ENCODE measurements at regions not wholly inside any gene's neighbourhood (a gene's known extent, or its start where the extent isn't known, plus 50 kb on each side); places are given as distances from the start of the nearest gene placed in this dataset.

GRCh38 chr4:42320822-42321388, 76.4 kb upstream of the SHISA3 start:
- intact Hi-C loops (cut with DNase I, micrococcal nuclease), result no loop called here
- no peak for ATAC-seq

GRCh38 chr4:42326040-42326439, 71.2 kb upstream of the SHISA3 start:
- no peak for ATAC-seq
- DNase-seq, result no peak
- intact Hi-C loops (cut with DNase I, micrococcal nuclease), result no loop called here

More at GRCh38 chr4:42320822-42321388, 76.4 kb upstream of the SHISA3 start:
- DNase-seq, result no peak

- DNase-seq, result no peak
- ATAC-seq, result no peak
- intact Hi-C loops (cut with DNase I, micrococcal nuclease), result no loop called here
Measured at GRCh38 chr4:42326524-42326923, 70.8 kb upstream of the SHISA3 start.

- ATAC-seq (no peak), DNase-seq (no peak)
- intact Hi-C loops (cut with DNase I, micrococcal nuclease), result no loop called here
Measured at GRCh38 chr4:42327323-42327722, 70.0 kb upstream of the SHISA3 start.

DNA sequence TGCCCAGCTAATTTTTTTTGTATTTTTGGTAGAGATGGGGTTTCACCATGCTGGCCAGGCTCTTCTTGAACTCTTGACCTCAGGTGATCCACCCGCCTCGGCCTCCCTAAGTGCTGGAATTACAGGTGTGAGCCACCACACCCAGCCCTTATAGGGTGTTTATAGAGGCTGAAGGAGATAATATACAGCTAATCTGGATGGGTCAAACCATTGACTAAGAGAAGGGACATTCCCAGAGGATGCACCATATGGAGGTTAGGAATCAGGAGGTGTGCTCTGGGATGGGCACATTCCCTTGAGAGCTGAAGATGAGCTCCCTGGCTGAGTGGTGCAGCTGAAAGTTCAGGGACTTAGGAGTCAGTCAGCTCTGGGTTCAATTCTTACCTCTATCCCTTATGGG, 68.3 kb upstream of the SHISA3 start:
- peak; percentile 72 for ATAC-seq
- no peak for DNase-seq
- intact Hi-C loops (cut with DNase I, micrococcal nuclease), result no loop called here

DNA sequence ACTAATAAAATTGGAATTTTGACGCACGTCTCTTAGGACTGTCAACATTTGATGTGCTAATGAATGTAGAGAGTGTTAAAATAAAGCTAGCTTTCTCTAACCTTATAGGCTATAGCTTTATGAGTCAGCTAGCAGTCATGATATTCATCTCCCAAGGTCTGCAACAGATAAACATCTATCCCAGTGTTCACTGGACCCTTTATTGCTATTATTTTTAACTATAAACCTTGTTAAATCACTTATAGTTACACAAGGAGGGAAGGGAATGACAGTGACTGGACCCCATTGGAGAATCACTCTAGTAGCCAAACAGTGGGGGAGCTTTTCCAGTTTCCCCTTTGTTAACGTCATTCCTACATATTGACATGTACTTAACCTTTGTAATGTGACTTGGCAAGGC, 67.9 kb upstream of the SHISA3 start:
- ATAC-seq, result no peak
- intact Hi-C loops (cut with DNase I, micrococcal nuclease), result no loop called here
- no peak for DNase-seq

DNA sequence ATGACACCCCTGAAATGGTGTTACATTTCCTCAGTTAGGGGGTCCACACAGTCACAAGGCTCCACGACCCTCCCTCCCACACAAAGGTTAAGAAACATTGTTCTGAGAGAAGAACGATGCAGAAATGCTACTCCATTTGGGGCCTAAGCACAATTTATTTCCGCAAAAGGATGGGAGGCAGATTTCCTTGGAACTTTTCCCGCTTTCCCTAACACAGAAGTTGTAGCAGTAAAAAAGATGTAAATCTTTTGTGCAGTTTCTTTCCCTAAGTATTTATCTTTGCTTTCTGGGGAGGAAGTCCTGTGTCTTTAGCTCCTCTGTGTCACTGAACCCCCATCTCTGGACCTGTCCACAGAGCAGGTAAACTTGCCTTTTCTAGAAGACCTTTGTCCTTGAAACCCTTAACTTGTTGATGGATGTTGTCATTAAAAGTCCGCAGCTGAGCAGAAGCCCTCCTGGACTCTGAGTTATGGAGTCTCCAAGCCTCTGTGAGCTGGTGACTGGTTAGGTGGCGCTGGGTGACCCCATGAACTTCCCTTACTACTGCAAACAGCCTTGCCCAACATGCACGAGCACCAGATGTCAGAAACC, 67.2 kb upstream of the SHISA3 start:
- ATAC-seq (no peak), DNase-seq (no peak)
- intact Hi-C loops (cut with DNase I, micrococcal nuclease), result no loop called here

DNA sequence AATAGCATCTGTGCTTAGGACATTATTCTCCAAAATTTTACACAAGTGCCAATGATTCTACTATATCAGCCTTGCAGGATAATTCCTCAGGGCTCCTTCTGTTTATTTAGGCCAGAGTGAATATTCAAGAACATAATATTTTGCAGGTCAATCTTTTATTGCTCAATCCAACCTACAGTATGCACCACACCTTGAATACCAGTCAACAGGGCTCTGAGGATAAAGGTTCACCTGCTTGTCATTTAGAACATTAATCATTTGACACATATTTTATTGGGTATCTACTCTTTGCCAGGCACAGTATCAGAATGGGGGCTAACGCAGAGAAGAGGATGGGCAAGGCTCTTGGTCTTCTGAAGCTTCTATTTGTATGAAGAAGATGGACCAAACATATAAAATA, 66.2 kb upstream of the SHISA3 start:
- DNase-seq, result no peak
- intact Hi-C loops (cut with DNase I, micrococcal nuclease), result no loop called here
- peak; percentile 70 for ATAC-seq

- DNase-seq (peak in 1 of 2 donors; percentile 36), ATAC-seq (peak; percentile 85)
- intact Hi-C loops (cut with DNase I, micrococcal nuclease), result no loop called here
Measured at GRCh38 chr4:42331914-42332368, 65.3 kb upstream of the SHISA3 start.

DNA sequence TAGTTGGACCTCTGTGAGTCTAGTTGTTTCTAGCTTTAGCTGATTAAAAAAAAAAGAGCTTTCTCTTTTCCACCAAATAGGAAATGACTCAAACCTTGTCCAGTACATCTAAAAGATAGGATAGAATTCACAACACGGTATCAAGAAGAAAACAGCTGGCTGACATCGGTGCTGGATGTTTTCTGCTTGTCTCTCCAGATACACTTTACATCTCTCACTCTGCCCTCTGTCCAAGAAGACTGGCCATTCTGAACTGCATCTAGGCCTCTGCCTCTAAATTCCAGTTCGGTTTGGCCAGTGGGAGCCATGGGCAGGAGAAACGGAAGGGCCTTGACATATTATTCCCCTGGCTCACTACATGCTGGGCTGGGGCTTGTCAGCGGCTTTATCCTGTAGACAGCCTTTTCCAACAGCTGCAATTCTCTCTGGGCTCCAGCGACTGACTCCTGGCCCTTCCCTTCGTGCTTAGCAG, 57.3 kb upstream of the SHISA3 start:
- DNase-seq, result no peak

GRCh38 chr4:42341518-42342026, 55.7 kb upstream of the SHISA3 start:
- no peak for ATAC-seq
- DNase-seq, result no peak
- intact Hi-C loops (cut with DNase I, micrococcal nuclease), result no loop called here

More for the DNA sequence above, 57.3 kb upstream of the SHISA3 start:
- no peak for ATAC-seq
- intact Hi-C loops (cut with DNase I, micrococcal nuclease), result no loop called here

DNA sequence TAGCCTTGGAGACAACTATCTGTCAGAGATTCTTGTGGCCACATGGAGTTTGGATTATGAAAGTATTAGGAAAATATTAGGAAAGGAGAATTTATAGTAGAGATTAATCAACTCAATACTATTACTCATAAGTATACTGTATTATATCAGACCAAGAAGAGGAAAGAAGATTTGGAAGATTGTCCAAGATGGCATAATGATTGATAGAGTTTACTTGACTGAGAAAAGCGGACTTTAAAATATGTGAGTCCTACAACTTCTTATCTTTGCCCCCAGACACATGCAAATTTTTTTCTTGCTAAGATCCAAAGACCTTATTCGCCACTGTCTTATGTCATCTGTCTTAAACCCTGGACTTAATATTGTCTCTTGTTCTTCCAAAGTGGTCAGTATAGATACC, 54.8 kb upstream of the SHISA3 start:
- intact Hi-C loops (cut with DNase I, micrococcal nuclease), result no loop called here
- no peak for DNase-seq
- no peak for ATAC-seq

DNA sequence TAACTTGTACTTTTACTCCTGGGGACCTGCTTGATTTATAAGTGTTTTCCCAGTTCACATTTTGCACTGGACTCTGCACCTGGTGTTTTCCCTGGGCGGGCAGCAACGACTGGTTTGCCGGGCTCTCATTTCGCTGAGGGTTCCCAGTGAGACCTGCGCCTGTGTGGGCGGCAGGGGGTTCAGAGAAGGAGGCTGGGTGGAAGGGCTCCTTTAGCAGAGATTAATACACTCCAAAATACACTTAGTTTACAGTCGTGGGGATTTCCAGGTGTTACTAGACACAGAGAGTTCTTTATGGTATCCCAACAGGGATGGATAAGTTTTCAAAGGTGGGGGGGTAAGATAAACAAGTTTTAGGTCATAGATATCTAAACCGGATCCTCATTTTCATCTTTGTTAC, 53.0 kb upstream of the SHISA3 start:
- DNase-seq, result no peak
- peak; percentile 51 for ATAC-seq
- intact Hi-C loops (cut with DNase I, micrococcal nuclease), result no loop called here

DNA sequence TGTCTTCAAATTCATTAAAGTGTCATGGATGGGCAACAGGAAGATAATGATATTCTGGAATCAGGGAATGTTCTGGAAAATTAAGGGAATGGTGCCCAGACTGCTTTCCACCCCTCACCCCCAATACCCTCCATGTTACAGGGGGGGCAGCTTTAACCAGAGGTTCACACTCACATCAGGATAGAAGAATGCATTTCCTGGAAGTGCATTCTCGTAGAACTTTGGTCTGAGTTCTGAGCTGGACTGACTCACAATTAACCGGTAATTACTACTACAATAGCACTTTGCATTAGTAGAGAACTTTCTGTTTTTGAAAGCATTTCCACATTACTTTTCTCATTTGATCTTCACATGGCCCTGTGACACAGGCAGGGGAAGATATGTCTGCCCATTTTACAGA, 52.5 kb upstream of the SHISA3 start:
- intact Hi-C loops (cut with DNase I, micrococcal nuclease), result no loop called here
- ATAC-seq (peak; percentile 40), DNase-seq (no peak)

- ATAC-seq, result no peak
- no peak for DNase-seq
- intact Hi-C loops (cut with DNase I, micrococcal nuclease), result no loop called here
Measured at GRCh38 chr4:42345962-42346544, 51.2 kb upstream of the SHISA3 start.

DNA sequence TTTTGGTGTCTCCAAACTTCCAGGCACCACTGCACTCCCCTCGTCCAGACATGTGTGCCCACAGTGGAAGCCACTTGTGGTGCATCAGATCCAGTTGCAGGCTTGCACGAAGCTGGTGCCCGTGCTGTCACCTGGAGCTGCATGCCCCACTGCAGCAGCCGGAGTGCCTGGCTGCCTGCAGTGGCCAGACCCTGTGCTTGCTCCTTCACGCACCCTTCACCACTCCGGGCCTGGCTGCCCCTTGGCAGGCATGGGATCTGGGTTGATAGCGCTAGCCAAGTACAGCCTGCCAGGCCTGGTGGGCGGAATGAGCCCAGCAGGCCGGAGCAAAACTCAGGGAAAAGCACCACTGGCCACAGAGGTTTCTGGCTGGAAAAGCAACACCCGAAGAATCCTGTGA, 50.2 kb upstream of the SHISA3 start:
- no peak for DNase-seq
- intact Hi-C loops (cut with DNase I, micrococcal nuclease), result no loop called here
- no peak for ATAC-seq

All from left colon (tissue), 2 donors.